ACHN (cell line): ENCODE measurements at regions not wholly inside any gene's neighbourhood (a gene's known extent, or its start where the extent isn't known, plus 50 kb on each side); places are given as distances from the start of the nearest gene placed in this dataset.
A peak's percentile ranks its signal among the peaks of the same experiment; 100 is the strongest.
"Not testable (repeated sequence)": the region's sequence is repeated elsewhere in the genome, so short reads cannot be mapped to it uniquely, and the experiment has no call there.

Experiments
- DNase-seq: peaks from one replicate; pipeline ENCODE4 v3.0.0-alpha.2; 2015
- in situ Hi-C: cut with HindIII; loops from 2 replicates; pipeline ENCODE4 v1.10.0; 2017; ENCODE audit warnings: low sequenced_read_pairs, low pct_ligation_motif_present, low pct_unique_long_range_greater_than_20kb

- no peak for DNase-seq
- in situ Hi-C loops: no loop called here
These were observed 164.0 kb downstream of the FASLG start for GRCh38 chr1:172822886-172823285.

DNA sequence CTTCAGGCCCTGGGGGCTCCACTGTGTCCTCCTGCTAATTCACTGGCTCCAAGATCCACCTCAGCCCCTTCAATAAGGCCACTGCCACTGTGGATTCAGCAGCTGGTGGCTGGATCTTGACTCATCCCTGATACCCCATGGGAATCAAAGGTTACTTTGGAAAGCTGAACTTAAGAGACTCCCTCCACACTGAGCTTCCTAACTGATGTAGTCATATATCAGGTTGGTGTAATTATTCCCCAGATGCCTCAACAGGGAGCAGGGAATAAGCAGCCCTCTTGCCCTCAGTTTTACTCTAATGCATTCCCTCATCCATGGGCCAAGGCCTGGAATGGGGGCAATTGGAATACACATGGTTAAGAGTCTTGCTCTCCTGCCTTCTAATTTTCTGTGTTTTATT is 164.6 kb downstream of the FASLG start:
- DNase-seq: peak; percentile 9
- in situ Hi-C loops: no loop called here

DNA sequence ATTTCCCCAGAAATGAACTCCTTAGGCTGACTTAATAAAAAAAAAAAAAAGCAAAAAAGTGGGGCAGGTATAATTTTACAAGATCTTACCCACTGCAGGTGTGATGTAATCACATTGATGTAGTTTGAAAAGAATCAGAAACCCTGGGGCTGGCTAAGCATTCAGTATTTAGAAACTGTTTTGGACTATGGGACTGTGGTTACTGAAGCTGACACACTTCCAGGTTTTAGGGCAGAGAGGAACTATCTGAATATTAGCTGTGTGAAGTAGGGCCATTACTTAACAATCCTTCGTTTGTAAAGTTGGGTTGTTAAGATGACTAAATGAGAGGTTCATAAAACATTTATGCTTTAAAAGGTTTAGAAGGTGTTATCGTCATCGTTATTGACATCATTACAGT is 165.3 kb downstream of the FASLG start:
- in situ Hi-C loops: no loop called here

DNA sequence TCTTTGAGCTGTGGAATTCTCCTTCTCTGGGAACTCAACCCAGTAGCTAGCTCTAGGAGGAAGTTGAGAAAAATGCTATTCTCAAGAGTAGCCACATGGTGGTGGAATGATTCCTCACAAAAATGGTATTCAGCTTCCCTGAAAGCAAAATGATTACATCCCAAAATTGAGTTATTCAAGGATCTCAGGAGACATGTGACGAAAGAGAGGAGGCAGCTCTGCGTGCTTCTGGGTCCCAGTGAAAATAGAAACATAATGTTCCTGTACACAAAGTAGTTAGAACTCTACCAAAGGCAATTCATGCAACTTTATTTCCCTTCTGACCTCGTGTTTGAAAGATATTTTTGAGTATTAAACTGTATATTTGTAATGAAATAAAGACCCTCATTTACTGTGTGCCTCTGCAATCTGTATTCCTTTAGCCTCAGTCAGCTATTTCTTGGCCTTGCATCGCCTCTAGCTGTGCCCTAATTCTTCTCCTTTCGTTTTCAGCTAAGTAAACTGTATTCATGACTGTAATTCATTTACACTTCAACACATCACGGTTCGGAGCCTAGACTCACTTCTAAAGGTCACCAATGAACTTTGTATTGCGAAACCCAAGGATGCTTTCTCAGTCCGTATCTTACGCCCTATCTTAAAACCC is 167.3 kb downstream of the FASLG start:
- in situ Hi-C loops: no loop called here
- DNase-seq: peak; percentile 78

More for the DNA sequence above, 165.3 kb downstream of the FASLG start:
- no peak for DNase-seq

DNA sequence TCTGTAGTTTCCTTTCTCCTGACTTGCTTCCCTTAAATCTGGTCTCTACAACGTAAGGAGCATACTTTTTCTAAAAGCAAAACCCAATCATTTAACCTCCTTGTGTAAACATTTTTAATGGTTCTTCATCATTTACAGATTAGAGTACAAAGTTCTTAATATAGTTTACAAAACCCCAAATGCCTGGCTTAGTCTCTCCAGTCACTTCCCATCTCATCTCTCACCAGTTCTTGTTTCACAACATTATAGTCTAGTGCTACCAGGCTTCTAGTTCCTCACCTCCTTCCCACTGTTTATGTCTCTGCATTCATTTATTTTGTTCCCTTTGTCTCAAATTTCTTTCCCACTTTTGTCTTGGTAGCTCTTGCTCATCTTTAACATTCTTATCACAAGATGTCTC is 168.4 kb downstream of the FASLG start:
- DNase-seq: no peak
- in situ Hi-C loops: no loop called here

DNA sequence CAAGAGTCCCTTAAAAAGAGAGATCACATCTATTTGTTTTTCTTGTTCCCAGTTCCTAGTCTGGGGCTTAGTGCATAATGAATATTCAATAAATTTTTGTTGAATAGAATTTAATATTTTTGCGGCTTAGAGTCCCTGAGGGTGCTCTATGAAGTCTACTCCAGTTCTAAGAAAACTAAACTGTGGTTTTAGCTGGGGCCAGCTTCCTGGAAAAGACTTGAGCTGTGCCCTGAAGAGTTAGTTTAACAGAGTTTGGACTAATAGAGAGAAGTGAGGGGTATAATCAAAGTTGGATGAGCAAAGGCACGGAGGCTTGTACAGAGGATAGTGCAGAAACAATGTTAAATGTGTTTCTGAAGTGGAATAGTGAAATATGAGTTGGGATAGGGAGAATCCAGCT is 168.9 kb downstream of the FASLG start:
- no peak for DNase-seq
- in situ Hi-C loops: no loop called here

DNA sequence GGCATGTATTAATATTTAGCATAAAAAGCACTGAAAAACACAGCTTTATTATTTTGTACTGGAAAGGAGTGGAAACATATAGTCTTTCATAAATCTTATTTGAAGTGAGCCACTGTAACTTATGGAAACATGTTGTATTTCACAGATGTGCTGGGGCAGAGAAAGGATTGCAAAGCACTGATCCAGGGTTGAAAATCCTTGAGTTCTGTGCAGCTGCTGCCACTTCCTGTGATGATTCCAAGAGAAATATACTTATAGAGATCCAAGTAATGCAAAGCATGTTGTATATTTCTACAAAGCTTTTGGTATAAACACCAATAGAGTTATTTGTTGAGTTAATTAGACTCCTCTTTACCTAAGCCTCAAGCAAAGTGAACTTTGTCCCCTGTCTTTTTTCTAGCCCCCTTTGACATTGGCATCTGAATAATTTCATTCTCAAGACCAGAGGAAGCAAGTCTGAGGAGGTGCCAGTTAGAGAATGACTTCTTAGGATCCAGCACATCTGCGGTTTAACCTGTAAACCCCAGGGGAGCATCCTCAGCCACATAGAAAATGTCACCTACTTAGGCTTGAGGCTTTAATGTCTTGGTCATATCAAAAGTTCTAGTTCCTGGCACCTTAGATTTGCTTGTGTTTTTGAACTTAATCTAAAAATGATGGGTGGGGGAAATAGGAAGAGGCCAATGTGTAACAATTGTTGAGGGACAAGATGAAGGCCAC is 173.3 kb downstream of the FASLG start:
- no peak for DNase-seq
- in situ Hi-C loops: no loop called here

DNA sequence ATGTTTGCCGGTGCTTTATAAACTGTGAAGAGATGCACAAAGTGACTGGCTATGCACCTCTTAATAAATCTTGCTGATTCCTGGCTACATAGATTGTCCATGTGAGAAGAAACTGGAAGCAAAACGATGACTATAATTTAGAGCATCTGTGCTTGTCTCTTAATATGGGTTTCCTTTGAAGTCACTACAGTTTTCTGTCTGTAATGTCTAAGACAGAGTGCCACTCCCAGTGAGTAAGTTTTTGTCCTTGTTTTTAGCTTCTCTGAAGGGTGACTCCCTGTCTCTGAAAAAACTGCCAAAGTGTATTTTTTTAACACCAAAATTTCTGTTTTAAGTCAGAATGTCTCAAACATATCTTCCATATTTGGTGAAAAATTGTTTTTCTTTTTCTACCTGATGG is 175.1 kb downstream of the FASLG start:
- no peak for DNase-seq
- in situ Hi-C loops: no loop called here

- no peak for DNase-seq
- in situ Hi-C loops: no loop called here
These were observed 175.7 kb downstream of the FASLG start for GRCh38 chr1:172834609-172835008.

DNA sequence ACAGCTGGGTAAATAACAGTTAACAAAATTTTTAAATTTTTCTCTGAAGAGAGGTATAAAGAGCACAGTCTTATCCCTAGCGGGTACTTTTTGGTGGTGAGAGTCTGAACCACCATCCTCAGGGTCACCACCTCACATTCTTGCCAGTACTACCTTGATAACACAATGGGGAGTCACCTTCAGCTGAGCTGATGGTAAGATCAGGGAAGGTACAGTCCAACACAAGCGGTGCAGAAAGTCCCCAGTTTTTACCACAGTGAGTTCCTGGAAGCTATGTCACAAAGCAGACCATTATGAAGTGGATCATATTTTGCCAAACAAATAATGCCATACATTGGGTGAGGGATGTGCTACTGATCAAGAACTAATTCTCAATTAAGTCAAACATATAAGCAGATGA is 176.9 kb downstream of the FASLG start:
- in situ Hi-C loops: no loop called here
- DNase-seq: no peak

GRCh38 chr1:172837816-172838679 is 179.1 kb downstream of the FASLG start:
- in situ Hi-C loops: no loop called here
- DNase-seq: no peak

DNA sequence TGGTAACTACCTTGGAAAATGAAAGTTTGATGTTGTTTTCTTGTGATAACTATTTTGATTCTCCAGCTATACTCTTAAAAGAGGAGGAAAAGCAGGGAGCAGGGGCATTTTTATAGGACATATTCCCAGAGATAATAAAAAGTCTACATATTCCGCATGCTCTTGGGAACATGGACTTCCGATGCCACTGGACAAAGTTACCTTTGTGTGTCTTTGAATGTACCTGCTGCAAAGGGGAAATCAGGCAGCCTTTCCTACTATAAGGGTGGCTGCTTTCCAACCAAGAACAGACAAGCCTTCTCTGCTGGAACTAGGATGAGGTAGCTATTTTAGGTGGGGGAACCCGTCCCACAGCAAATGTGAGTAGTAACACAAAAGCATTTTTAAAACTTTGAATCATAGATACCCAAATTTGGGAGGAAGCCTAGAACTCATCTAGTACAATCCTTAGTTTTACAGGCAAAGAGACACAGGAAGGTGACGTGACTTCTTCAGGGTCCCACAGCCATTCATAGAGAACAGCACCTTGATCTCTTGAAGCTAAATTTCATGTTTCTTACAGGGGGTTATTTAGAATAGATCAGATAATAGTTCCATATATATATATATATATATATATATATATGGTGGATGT is 179.9 kb downstream of the FASLG start:
- in situ Hi-C loops: no loop called here
- no peak for DNase-seq

DNA sequence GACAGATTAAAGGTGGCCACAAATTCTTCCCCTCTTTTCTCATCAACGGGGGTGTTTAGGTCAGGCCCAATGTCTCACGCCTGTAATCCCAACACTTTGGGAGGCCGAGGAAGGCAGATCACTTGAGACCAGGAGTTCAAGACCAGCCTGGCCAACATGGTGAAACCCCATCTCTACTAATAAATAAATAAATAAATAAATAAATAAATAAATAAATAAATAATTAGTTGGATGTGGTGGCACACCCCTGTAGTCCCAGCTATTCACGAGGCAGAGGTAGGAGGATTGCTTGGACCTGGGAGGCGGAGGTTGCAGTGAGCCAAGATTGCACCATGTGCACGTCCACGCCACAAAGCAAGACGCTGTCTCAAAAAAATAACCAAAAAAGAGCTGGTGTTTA is 180.7 kb downstream of the FASLG start:
- DNase-seq, in situ Hi-C loops: not testable (repeated sequence)

- in situ Hi-C loops: no loop called here
- DNase-seq: no peak
These were observed 184.5 kb downstream of the FASLG start for GRCh38 chr1:172843444-172843843.

GRCh38 chr1:172845371-172845770 is 186.5 kb downstream of the FASLG start:
- no peak for DNase-seq
- in situ Hi-C loops: no loop called here

DNA sequence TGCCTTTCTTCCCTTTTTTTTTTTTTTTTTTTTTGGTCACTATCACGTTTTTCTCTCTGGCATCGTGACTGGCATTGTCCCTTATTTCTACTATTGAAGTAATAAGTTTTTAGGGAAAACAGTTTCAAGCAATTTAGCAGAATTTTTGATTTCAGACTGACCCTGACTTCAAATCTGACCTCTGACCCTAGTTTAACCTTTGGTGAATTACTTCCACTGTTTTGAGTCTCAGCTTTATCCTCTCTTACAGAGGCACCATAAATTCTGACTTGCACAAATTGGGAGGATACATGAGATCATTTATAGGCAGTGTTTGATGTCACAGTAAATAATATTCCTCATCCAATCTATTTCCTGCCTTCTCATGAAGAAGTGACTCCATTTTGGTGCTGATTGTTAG is 187.0 kb downstream of the FASLG start:
- in situ Hi-C loops: no loop called here
- DNase-seq: no peak

DNA sequence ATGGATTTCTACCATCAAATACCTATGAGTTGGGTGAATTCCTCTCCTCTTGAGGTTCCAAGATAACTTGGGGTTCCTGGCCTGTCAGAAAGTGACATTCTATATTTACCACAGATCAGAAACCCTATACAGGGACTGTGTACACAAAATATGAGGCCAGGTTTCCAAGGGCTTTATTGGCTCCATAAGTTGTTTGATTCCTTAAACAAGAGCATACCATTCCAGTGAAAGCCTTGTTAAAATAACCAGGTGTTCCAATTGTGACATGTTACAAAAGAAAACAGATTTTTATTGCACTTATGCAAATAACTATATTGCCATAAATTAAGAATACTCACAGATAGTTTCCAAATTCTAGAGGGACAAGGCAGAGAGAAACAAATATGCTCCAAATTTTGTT is 188.9 kb downstream of the FASLG start:
- in situ Hi-C loops, DNase-seq: not testable (repeated sequence)

DNA sequence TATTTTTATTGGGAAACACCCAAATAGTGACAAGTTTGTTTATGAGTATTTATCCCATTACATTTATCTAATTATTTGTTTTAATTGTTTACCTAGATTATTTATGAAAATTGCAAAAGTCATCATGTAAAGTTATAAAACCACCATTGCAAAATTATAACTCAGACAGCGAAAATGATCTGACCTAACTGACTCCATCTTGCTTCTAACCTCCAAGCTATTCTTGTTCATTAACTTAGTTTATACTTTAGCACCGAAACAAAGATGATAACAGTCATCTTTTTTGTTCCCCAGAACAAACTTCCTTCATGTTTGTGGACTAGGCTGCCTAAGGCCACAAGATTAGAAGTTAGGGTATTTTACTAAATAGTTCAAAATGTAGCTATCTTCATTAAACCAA is 190.8 kb downstream of the FASLG start:
- in situ Hi-C loops: no loop called here

DNA sequence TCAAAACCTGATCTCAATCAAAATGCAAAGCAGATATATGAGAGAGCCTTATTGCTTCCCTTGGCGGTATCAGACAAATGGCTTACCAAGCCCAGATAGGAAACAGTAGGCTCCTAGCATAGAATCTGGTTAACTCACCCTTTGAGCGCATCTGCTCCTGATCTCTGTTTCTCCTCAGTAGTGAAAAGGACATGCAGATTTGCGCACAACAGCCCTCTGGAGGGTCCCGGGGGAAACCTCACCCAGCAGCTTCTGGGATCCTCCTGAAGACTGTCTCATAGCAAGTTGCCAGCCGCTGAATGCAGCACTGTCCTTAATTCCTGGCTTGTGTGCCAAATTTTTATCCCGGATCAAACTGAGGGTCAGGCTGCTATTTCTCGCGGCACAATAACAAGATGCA is 192.2 kb downstream of the FASLG start:
- DNase-seq: no peak
- in situ Hi-C loops: no loop called here

More for the DNA sequence above, 190.8 kb downstream of the FASLG start:
- no peak for DNase-seq
